NCI-H1694 (cell line): ENCODE measurements at regions not wholly inside any gene's neighbourhood (a gene's known extent, or its start where the extent isn't known, plus 50 kb on each side); places are given as distances from the start of the nearest gene placed in this dataset.
"Not testable (repeated sequence)": the region's sequence is repeated elsewhere in the genome, so short reads cannot be mapped to it uniquely, and the experiment has no call there.

Experiments
- DNase-seq: peaks from one replicate; lab custom pipeline; 2025; lab: John Stamatoyannopoulos, UW

- DNase-seq = no peak
Measured at GRCh38 chr5:96528826-96529474, 95.9 kb upstream of the PCSK1 start.

GRCh38 chr5:96529559-96529958 is 96.5 kb upstream of the PCSK1 start:
- no peak for DNase-seq

DNA sequence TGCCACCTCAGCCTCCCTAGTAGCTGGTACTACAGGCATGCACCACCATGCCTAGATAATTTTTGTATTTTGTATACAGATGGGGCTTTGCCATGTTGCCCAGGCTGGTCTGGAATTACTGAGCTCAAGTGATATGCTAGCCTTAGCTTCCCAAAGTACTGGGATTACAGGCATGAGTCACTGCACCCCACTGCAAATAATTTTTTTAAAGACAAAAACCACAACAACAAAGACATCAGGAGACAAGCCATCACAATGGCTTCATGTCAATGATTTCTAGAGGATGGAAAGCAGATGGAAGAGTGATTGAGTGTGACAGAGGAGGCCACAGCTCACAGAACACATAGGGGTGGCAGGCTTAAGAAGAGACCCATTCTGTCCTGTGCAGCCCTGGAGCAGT is 97.9 kb upstream of the PCSK1 start:
- no peak for DNase-seq

- DNase-seq = no peak
Measured at GRCh38 chr5:96533371-96533770, 100.3 kb upstream of the PCSK1 start.

GRCh38 chr5:96537386-96537785 is 104.3 kb upstream of the PCSK1 start:
- no peak for DNase-seq

DNA sequence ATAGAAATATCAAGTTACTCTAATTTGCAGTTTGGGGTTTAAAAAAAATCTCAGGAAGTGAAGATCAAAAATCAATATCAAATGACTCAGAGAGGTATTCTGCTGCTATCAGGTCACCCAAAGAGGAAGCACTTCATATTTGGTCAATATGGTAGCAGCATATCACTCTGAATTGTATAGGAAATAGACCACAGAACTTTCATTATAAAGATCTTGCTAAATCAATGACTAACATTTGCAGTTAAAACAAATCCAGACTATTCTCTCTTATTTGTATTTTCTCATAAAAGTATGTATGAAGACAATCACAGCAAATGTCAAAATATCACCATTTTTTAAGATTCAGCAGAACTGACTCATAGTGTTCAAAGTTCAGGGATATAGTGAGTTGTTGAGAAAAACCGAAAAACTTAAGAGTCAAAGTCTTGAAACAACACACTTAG is 105.8 kb upstream of the PCSK1 start:
- DNase-seq = no peak

GRCh38 chr5:96546120-96546519 is 113.1 kb upstream of the PCSK1 start:
- no peak for DNase-seq

DNA sequence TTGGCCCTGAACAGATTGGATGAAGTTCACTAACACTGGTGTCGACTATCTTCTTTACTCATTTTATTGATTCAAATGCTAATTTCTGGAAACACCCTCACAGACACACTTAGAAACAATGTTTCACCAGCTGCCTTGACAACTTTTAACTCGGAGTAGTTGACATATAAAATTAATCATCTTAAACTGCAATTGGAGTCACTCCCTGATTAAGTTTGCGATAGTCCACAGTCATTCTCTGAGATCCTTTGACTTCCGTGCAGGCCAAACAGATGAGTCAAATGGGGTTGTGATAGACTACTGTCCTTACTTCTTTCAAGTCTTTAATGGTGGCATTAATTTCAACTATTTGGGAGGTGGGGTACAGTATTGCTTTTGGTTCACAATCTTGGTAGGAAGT is 114.4 kb upstream of the PCSK1 start:
- no peak for DNase-seq

- no peak for DNase-seq
Measured at GRCh38 chr5:96548905-96549304, 113.3 kb upstream of the CAST start.

DNA sequence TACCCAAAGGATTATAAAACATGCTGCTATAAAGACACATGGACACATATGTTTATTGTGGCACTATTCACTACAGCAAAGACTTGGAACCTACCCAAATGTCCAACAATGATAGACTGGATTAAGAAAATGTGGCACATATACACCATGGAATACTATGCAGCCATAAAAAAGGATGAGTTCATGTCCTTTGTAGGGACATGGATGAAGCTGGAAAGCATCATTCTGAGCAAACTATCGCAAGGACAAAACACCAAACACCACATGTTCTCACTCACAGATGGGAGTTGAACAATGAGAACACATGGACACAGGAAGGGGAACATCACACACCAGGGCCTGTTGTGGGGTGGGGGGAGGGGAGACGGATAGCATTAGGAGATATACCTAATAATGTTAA is 101.3 kb upstream of the CAST start:
- DNase-seq = not testable (repeated sequence)

- DNase-seq = no peak
Measured at GRCh38 chr5:96562614-96563013, 99.6 kb upstream of the CAST start.

DNA sequence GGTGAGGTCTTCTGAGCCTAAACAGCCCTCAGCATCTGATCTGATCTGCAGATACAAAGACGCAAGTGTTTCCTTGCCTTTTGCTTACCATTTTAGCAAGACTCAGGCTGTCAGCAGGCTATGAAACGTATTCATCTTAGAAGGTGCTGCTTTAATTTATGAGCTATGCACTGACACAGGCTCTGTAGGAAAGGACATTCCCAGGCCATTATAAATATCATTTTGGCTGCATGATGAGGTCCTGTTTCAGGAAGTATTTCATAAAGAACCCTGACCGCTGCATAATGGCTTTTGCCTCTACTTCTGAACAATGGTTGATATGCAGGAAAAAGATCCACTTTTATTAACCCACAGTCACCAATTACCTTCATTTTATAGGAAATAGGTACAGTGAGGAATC is 98.4 kb upstream of the CAST start:
- no peak for DNase-seq

GRCh38 chr5:96565582-96566265 is 96.5 kb upstream of the CAST start:
- peak; percentile 67 for DNase-seq

DNA sequence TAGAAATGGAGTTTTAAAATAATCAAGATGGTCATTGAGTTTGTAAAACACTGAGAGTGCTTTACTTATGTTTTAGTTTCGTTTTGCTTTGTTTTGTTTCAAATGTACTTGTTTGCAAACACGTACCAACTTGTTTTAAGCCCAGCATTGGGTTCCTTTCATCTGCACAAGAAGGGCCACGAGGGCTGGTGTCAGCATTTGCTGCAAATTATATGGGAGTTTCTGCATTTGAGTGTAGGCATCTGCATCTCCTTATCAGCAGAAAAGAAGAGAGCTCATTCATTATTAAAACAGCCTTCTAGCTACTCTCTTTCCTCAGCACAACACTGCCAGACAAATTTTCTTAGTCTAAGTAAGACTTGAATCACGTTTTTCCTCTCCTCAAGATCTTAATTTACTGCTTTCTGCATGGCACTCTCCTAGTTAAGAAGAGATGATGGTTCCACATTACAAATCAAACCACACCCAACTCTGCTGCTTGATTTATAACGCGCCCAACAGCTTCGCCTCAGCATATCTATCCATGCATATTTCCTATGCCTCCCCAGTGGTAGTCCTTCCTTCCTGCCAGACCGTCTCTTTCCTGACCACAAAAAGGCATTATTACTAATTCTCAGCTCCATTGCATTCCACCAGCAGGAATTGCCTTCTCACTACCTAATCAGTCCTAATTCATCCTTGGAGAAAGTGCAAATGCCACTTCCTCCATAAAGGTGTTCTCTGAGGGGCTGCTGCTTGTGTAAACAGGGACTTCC is 95.2 kb upstream of the CAST start:
- DNase-seq = no peak

GRCh38 chr5:96569332-96569731 is 92.8 kb upstream of the CAST start:
- no peak for DNase-seq

GRCh38 chr5:96569770-96570169 is 92.4 kb upstream of the CAST start:
- DNase-seq = no peak

DNA sequence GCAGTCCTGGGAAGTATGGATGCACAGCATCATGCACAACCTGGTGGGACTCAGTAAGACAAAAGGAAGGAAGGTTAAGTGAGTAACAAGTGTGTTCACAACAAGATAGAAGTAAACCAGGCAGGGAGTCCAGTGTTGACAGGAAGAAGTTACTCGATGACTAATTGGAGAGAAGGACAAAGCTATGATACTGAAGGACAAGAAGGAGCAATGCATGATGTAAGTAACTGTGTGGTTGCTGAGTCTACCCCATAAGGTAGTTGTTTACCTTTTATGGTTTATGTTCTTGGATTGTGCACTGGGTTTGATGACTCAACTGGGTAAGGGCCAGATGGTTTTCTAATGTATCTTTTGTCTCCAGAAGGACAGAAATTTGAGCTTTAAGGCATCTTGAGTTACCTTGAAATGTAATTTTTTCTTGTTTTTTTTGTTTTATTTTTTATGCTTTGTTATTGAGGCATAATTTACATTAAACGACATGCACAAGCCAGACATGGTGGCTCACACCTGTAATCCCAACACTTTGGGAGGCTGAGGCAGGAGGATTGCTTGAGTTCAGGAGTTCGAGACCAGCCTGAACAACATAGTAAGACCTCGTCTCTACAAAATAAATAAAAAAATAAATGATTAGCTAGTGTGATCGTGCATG is 89.2 kb upstream of the CAST start:
- DNase-seq = no peak

DNA sequence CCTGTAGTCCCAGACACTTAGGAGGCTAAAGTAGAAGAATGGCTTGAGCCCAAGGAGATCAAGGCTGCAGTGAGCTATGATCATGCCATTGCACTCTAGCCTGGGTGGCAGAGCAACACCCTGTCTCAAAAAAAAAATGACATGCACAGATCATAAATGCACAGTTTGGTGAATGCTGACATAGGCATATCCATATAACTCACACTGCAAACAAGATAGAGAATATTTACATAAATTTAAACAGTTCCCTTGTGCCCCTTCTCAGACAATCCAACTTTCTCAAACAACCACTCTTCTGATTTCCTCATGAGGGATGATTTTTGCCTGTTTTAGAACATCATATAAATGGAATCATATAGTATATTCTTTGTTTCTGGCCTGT is 88.7 kb upstream of the CAST start:
- DNase-seq = no peak

DNA sequence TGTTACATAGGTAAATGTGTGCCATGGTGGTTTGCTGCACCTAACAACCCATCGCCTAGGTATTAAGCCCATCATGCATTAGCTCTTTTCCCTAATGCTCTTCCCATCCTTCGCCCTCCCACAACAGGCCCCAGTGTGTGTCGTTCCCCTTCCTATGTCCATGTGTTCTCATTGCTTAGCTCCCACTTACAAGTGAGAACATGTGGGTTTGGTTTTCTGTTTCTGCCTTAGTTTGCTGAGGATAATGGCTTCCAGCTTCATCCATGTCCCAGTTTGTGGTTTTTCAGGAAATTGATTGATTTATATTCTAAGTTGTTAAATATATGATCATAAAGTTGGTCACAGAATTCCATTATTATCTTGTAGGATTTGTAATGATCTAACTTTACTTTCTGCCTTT is 85.3 kb upstream of the CAST start:
- no peak for DNase-seq

DNA sequence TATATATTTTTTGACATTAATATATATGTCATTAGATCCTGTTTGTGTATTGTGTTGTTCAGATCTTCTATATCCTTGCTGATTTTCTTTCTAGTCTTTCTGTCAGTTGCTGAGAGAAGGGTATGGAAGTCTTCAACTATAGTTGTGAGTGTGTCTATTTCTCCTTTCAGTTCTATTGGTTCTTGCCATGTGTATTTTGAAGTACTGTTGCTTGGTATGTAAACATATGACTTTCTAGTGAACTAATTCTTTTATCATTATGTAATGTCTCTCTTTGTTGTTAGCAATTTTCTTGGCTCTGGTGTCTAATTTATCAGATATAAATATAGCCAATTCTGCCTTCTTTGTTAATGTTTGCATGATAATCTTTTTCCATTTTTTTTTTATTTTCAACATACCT is 84.3 kb upstream of the CAST start:
- DNase-seq = no peak

GRCh38 chr5:96579711-96580110 is 82.5 kb upstream of the CAST start:
- DNase-seq = no peak

DNA sequence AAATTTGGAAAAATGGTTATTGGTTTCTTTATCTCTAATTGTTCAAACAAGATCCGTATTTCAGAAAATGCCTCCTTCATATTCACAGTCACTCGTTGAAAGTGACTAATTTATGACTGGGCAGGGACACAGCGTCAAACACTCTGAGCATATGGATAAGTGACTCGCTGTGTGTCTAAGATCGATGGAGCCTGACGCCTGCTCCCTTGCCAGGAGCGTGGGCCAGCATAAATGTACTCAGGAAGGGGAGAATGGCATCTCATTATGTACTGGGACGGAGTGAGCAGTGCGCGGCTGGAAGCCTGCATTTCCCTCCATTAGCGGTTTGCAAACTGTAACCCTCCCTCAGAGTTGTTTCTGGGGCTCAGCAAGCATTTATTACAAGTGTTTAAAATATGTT is 79.8 kb upstream of the CAST start:
- DNase-seq = peak; percentile 52

- DNase-seq = no peak
Measured at GRCh38 chr5:96584712-96585111, 77.5 kb upstream of the CAST start.
